GM23338 (cell line): ENCODE measurements at regions not wholly inside any gene's neighbourhood (a gene's known extent, or its start where the extent isn't known, plus 50 kb on each side); places are given as distances from the start of the nearest gene placed in this dataset.

Source experiments
- ATAC-seq: fragments of 200-7000 bp; cut with Tn5 transposase; 3 replicates; pipeline ENCODE4 v1.9.1; 2020
- DNase-seq: peaks from one replicate; pipeline ENCODE4 v3.0.0-alpha.2; 2015; ENCODE audit warnings: low spot score
- H2AFZ ChIP-seq: fragments of 200-600 bp; sonication (generic); 2 replicates; pipeline ENCODE4 v1.8.0; 2016; ENCODE audit warnings: antibody characterized with exemption, mild to moderate bottlenecking, moderate library complexity
- H3F3A ChIP-seq: fragments of 200-600 bp; sonication (generic); replicated peaks from 2 replicates; pipeline ENCODE4 v1.8.0; 2017; ENCODE audit warnings: antibody characterized with exemption, mixed run types, low read depth
- H3K27ac ChIP-seq: fragments of 200-600 bp; sonication (generic); 2 replicates; pipeline ENCODE4 v1.6.1; 2016; ENCODE audit warnings: low read depth
- H3K27me3 ChIP-seq: fragments of 200-600 bp; sonication (generic); 2 replicates; pipeline ENCODE4 v1.8.0; 2016; ENCODE audit warnings: mild to moderate bottlenecking, mixed run types, moderate library complexity; ENCODE audit not compliant: insufficient read depth
- H3K36me3 ChIP-seq: fragments of 200-600 bp; sonication (generic); 2 replicates; pipeline ENCODE4 v1.8.0; 2016; ENCODE audit warnings: mild to moderate bottlenecking; ENCODE audit not compliant: insufficient read depth
- H3K4me1 ChIP-seq: fragments of 200-600 bp; sonication (generic); 2 replicates; pipeline ENCODE4 v1.8.0; 2016; ENCODE audit warnings: mild to moderate bottlenecking, moderate library complexity; ENCODE audit not compliant: insufficient read depth
- H3K4me2 ChIP-seq: fragments of 200-600 bp; sonication (generic); 2 replicates; pipeline ENCODE4 v1.7.1; 2017; ENCODE audit warnings: mixed run types
- H3K4me3 ChIP-seq: fragments of 200-600 bp; sonication (generic); 2 replicates; pipeline ENCODE4 v1.6.1; 2016; ENCODE audit warnings: mixed run types
- H3K79me2 ChIP-seq: fragments of 200-600 bp; sonication (generic); replicated peaks from 2 replicates; pipeline ENCODE4 v1.8.0; 2017; ENCODE audit warnings: mild to moderate bottlenecking; ENCODE audit not compliant: insufficient read depth
- H3K9me2 ChIP-seq: fragments of 200-600 bp; sonication (generic); 2 replicates; pipeline ENCODE4 v1.8.0; 2017; ENCODE audit not compliant: insufficient read depth
- H4K20me1 ChIP-seq: fragments of 200-600 bp; sonication (generic); replicated peaks from 2 replicates; pipeline ENCODE4 v1.8.0; 2017; ENCODE audit warnings: mild to moderate bottlenecking; ENCODE audit not compliant: insufficient read depth
- H3K27ac Mint-ChIP-seq: 2 replicates; pipeline ENCODE4 v1.8.0; 2020; ENCODE audit warnings: inconsistent platforms, mild to moderate bottlenecking, moderate library complexity, mixed read lengths
- H3K27me3 Mint-ChIP-seq: 3 replicates; pipeline ENCODE4 v1.8.0; 2022; ENCODE audit warnings: low read depth, mild to moderate bottlenecking, moderate library complexity, mixed read lengths, inconsistent platforms; ENCODE audit not compliant: insufficient read depth, poor library complexity
- H3K36me3 Mint-ChIP-seq: 3 replicates; pipeline ENCODE4 v1.8.0; 2021; ENCODE audit warnings: low read depth, mild to moderate bottlenecking, inconsistent platforms, moderate library complexity, mixed read lengths
- H3K4me1 Mint-ChIP-seq: 3 replicates; pipeline ENCODE4 v1.8.0; 2020; ENCODE audit warnings: mild to moderate bottlenecking, inconsistent platforms, mixed read lengths
- H3K4me3 Mint-ChIP-seq: 3 replicates; pipeline ENCODE4 v1.8.0; 2021; ENCODE audit warnings: moderate library complexity, mild to moderate bottlenecking, inconsistent platforms, mixed read lengths
- H3K9me3 Mint-ChIP-seq: 3 replicates; pipeline ENCODE4 v1.8.0; 2020; ENCODE audit warnings: moderate library complexity, mild to moderate bottlenecking, inconsistent platforms, mixed read lengths
- CREB1 ChIP-seq: fragments of 250-450 bp; sonication (Bioruptor Pico); IDR thresholded peaks from 2 replicates; pipeline ENCODE4 v1.5.0; 2020; ENCODE audit warnings: low read depth, mild to moderate bottlenecking, moderate library complexity
- EZH2 ChIP-seq: fragments of 200-600 bp; sonication (generic); IDR thresholded peaks from one replicate; pipeline ENCODE4 v1.8.0; 2017; ENCODE audit warnings: antibody characterized with exemption, mild to moderate bottlenecking, low read depth; ENCODE audit not compliant: unreplicated experiment
- EZH2phosphoT487 ChIP-seq: fragments of 200-600 bp; sonication (generic); IDR thresholded peaks from one replicate; pipeline ENCODE4 v1.8.1; 2018; ENCODE audit warnings: antibody characterized with exemption; ENCODE audit not compliant: unreplicated experiment
- JUNB ChIP-seq: IDR thresholded peaks from one replicate; pipeline ENCODE4 v1.6.1; 2016; ENCODE audit warnings: antibody characterized with exemption; ENCODE audit not compliant: unreplicated experiment
- STAT1 ChIP-seq: IDR thresholded peaks from one replicate; pipeline ENCODE4 v1.6.1; 2016; ENCODE audit warnings: antibody characterized with exemption; ENCODE audit not compliant: unreplicated experiment
- ZNF114 ChIP-seq: fragments of 250-450 bp; sonication (Bioruptor Pico); IDR thresholded peaks from 2 replicates; pipeline ENCODE4 v1.5.0; 2020; ENCODE audit warnings: mild to moderate bottlenecking, moderate library complexity
- ZNF331 ChIP-seq: fragments of 250-450 bp; sonication (Bioruptor Pico); IDR thresholded peaks from 2 replicates; pipeline ENCODE4 v1.5.0; 2020; ENCODE audit warnings: low read depth, mild to moderate bottlenecking, moderate library complexity
- TF ChIP-seq, protein P1 (sequence below): IDR thresholded peaks from one replicate; pipeline ENCODE4 v1.6.1; 2018; ENCODE audit warnings: antibody characterized with exemption; ENCODE audit not compliant: unreplicated experiment
- TF ChIP-seq, protein P2 (sequence below): IDR thresholded peaks from 2 replicates; pipeline ENCODE4 v1.6.1; 2016; ENCODE audit warnings: antibody characterized with exemption
- TF ChIP-seq, protein P3 (sequence below): fragments of 250-450 bp; sonication (Bioruptor Pico); IDR thresholded peaks from 2 replicates; pipeline ENCODE4 v1.5.0; 2020; ENCODE audit warnings: mild to moderate bottlenecking, moderate library complexity

DNA sequence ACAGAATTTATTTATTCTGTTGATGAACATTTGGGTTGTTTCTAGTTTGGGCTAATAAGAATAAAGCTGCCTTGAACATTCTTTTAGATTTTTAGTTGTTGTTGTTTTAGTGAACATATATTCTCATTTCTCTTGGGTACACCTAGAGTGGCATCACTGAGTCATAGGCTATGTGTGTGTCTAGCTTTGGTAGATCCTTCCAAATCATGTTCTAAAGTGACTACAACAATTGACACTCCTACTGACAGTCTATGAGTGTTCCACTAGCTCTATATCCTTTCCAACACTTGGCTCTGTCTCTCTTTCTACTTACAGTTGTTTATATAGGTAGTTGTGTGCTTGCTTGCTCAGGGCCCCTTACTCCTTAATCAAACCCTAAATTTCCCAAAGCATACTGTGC is 346.0 kb upstream of the NCAM1 start:
- ATAC-seq = no peak
- Mint-ChIP-seq H3K4me3 (no peak overlapping the region), H3K9me3 (no peaks in the 10 kb centered on the region), H3K36me3 (no peaks in the 10 kb centered on the region), H3K4me1 (peaks cover 17% of the 10 kb centered on the region), H3K27me3 (no peaks in the 10 kb centered on the region), H3K27ac (no peak overlapping the region)
- Histone ChIP-seq H3K4me3 (no peak overlapping the region), H3K4me2 (no peak overlapping the region), H3K27ac (no peak overlapping the region), H3K36me3 (no peaks in the 10 kb centered on the region), H2AFZ (no peak overlapping the region), H3K9me2 (peaks cover 3% of the 10 kb centered on the region; the same call in 1 of the 2 replicates), H3K79me2 (no peaks in the 10 kb centered on the region), H3F3A (no peaks in the 10 kb centered on the region), H4K20me1 (no peaks in the 10 kb centered on the region), H3K4me1 (peaks cover 10% of the 10 kb centered on the region; the same call in 1 of the 2 replicates), H3K27me3 (no peaks in the 10 kb centered on the region)
- TF ChIP-seq ZNF114 (CRISPR knock-in tag) = no peak
- no peak for TF ChIP-seq EZH2
- no peak for TF ChIP-seq STAT1
- TF ChIP-seq JUNB = no peak
- TF ChIP-seq, protein P1, sequence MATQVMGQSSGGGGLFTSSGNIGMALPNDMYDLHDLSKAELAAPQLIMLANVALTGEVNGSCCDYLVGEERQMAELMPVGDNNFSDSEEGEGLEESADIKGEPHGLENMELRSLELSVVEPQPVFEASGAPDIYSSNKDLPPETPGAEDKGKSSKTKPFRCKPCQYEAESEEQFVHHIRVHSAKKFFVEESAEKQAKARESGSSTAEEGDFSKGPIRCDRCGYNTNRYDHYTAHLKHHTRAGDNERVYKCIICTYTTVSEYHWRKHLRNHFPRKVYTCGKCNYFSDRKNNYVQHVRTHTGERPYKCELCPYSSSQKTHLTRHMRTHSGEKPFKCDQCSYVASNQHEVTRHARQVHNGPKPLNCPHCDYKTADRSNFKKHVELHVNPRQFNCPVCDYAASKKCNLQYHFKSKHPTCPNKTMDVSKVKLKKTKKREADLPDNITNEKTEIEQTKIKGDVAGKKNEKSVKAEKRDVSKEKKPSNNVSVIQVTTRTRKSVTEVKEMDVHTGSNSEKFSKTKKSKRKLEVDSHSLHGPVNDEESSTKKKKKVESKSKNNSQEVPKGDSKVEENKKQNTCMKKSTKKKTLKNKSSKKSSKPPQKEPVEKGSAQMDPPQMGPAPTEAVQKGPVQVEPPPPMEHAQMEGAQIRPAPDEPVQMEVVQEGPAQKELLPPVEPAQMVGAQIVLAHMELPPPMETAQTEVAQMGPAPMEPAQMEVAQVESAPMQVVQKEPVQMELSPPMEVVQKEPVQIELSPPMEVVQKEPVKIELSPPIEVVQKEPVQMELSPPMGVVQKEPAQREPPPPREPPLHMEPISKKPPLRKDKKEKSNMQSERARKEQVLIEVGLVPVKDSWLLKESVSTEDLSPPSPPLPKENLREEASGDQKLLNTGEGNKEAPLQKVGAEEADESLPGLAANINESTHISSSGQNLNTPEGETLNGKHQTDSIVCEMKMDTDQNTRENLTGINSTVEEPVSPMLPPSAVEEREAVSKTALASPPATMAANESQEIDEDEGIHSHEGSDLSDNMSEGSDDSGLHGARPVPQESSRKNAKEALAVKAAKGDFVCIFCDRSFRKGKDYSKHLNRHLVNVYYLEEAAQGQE = no peak
- TF ChIP-seq CREB1 (CRISPR knock-in tag) = no peak
- TF ChIP-seq, protein P2, sequence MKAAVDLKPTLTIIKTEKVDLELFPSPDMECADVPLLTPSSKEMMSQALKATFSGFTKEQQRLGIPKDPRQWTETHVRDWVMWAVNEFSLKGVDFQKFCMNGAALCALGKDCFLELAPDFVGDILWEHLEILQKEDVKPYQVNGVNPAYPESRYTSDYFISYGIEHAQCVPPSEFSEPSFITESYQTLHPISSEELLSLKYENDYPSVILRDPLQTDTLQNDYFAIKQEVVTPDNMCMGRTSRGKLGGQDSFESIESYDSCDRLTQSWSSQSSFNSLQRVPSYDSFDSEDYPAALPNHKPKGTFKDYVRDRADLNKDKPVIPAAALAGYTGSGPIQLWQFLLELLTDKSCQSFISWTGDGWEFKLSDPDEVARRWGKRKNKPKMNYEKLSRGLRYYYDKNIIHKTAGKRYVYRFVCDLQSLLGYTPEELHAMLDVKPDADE = no peak
- no peak for DNase-seq

DNA sequence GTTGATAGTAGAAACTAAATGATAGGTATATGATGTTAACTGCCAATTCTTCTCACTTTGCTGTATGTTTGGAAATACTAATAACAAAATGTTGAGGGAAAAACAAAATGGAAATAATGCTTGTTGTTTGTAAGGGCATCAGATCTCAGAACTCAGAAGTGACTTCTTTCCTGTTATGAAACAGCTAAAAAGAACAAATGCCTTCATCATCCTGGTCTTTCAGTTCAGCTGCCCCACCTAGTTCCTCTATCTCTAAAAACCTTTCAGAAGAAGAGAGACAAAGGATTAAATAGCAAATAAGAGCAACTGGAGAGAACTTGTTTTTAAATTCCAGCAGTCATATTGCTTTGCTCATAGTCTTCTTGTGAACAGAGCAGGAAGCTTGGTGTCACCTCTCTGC is 345.3 kb upstream of the NCAM1 start:
- Mint-ChIP-seq H3K9me3 (no peaks in the 10 kb centered on the region), H3K4me1 (peaks cover 17% of the 10 kb centered on the region), H3K36me3 (no peaks in the 10 kb centered on the region), H3K27ac (no peak overlapping the region), H3K27me3 (no peaks in the 10 kb centered on the region), H3K4me3 (no peak overlapping the region)
- Histone ChIP-seq H3K9me2 (peaks cover 3% of the 10 kb centered on the region; the same call in 1 of the 2 replicates), H2AFZ (no peak overlapping the region), H3K27me3 (no peaks in the 10 kb centered on the region), H3K36me3 (no peaks in the 10 kb centered on the region), H3K79me2 (no peaks in the 10 kb centered on the region), H3K4me3 (no peak overlapping the region), H3K27ac (no peak overlapping the region), H4K20me1 (no peaks in the 10 kb centered on the region), H3F3A (no peaks in the 10 kb centered on the region), H3K4me1 (peaks cover 10% of the 10 kb centered on the region; the same call in 1 of the 2 replicates), H3K4me2 (no peak overlapping the region)
- DNase-seq = no peak
- no peak for ATAC-seq
- TF ChIP-seq STAT1 (no peak), EZH2phosphoT487 (no peak), EZH2 (no peak), ZNF331 (CRISPR knock-in tag) (no peak)
- TF ChIP-seq, protein P3, sequence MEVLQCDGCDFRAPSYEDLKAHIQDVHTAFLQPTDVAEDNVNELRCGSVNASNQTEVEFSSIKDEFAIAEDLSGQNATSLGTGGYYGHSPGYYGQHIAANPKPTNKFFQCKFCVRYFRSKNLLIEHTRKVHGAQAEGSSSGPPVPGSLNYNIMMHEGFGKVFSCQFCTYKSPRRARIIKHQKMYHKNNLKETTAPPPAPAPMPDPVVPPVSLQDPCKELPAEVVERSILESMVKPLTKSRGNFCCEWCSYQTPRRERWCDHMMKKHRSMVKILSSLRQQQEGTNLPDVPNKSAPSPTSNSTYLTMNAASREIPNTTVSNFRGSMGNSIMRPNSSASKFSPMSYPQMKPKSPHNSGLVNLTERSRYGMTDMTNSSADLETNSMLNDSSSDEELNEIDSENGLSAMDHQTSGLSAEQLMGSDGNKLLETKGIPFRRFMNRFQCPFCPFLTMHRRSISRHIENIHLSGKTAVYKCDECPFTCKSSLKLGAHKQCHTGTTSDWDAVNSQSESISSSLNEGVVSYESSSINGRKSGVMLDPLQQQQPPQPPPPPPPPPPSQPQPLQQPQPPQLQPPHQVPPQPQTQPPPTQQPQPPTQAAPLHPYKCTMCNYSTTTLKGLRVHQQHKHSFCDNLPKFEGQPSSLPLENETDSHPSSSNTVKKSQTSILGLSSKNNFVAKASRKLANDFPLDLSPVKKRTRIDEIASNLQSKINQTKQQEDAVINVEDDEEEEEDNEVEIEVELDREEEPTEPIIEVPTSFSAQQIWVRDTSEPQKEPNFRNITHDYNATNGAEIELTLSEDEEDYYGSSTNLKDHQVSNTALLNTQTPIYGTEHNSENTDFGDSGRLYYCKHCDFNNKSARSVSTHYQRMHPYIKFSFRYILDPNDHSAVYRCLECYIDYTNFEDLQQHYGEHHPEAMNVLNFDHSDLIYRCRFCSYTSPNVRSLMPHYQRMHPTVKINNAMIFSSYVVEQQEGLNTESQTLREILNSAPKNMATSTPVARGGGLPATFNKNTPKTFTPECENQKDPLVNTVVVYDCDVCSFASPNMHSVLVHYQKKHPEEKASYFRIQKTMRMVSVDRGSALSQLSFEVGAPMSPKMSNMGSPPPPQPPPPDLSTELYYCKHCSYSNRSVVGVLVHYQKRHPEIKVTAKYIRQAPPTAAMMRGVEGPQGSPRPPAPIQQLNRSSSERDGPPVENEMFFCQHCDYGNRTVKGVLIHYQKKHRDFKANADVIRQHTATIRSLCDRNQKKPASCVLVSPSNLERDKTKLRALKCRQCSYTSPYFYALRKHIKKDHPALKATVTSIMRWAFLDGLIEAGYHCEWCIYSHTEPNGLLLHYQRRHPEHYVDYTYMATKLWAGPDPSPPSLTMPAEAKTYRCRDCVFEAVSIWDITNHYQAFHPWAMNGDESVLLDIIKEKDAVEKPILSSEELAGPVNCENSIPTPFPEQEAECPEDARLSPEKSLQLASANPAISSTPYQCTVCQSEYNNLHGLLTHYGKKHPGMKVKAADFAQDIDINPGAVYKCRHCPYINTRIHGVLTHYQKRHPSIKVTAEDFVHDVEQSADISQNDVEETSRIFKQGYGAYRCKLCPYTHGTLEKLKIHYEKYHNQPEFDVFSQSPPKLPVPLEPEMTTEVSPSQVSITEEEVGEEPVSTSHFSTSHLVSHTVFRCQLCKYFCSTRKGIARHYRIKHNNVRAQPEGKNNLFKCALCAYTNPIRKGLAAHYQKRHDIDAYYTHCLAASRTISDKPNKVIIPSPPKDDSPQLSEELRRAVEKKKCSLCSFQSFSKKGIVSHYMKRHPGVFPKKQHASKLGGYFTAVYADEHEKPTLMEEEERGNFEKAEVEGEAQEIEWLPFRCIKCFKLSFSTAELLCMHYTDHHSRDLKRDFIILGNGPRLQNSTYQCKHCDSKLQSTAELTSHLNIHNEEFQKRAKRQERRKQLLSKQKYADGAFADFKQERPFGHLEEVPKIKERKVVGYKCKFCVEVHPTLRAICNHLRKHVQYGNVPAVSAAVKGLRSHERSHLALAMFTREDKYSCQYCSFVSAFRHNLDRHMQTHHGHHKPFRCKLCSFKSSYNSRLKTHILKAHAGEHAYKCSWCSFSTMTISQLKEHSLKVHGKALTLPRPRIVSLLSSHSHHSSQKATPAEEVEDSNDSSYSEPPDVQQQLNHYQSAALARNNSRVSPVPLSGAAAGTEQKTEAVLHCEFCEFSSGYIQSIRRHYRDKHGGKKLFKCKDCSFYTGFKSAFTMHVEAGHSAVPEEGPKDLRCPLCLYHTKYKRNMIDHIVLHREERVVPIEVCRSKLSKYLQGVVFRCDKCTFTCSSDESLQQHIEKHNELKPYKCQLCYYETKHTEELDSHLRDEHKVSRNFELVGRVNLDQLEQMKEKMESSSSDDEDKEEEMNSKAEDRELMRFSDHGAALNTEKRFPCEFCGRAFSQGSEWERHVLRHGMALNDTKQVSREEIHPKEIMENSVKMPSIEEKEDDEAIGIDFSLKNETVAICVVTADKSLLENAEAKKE = no peak
